GM18502 (cell line): ENCODE measurements at regions not wholly inside any gene's neighbourhood (a gene's known extent, or its start where the extent isn't known, plus 50 kb on each side); places are given as distances from the start of the nearest gene placed in this dataset.

ENCODE experiments used
- ATAC-seq: cut with Tn5 transposase; IDR thresholded peaks from one replicate; pipeline ENCODE4 v1.9.1; 2021; ENCODE audit warnings: mild to moderate bottlenecking; ENCODE audit not compliant: unreplicated experiment, poor library complexity

- ATAC-seq: no peak
Observed at GRCh38 chr11:32161293-32161692, 70.4 kb downstream of the RCN1 start.

GRCh38 chr11:32162351-32162750 lies 71.5 kb downstream of the RCN1 start:
- ATAC-seq: no peak

GRCh38 chr11:32162906-32163305 lies 72.0 kb downstream of the RCN1 start:
- ATAC-seq: no peak

- no peak for ATAC-seq
Observed at GRCh38 chr11:32163557-32163956, 72.7 kb downstream of the RCN1 start.

- ATAC-seq: no peak
Observed at GRCh38 chr11:32164836-32165235, 74.0 kb downstream of the RCN1 start.

GRCh38 chr11:32168924-32169323 lies 78.0 kb downstream of the RCN1 start:
- ATAC-seq: no peak

- ATAC-seq: no peak
Observed at GRCh38 chr11:32171445-32171844, 80.6 kb downstream of the RCN1 start.

GRCh38 chr11:32172041-32172847 lies 81.4 kb downstream of the RCN1 start:
- ATAC-seq: no peak

GRCh38 chr11:32172848-32173834 lies 82.3 kb downstream of the RCN1 start:
- ATAC-seq: peak; percentile 59

GRCh38 chr11:32173977-32174376 lies 83.1 kb downstream of the RCN1 start:
- ATAC-seq: no peak

GRCh38 chr11:32176223-32176934 lies 85.5 kb downstream of the RCN1 start:
- ATAC-seq: peak; percentile 80

- ATAC-seq: no peak
Observed at GRCh38 chr11:32178692-32179091, 87.8 kb downstream of the RCN1 start.

GRCh38 chr11:32183512-32183911 lies 92.6 kb downstream of the RCN1 start:
- ATAC-seq: no peak

- ATAC-seq: peak; percentile 25
Observed at GRCh38 chr11:32184041-32184722, 93.3 kb downstream of the RCN1 start.

- ATAC-seq: peak; percentile 77
Observed at GRCh38 chr11:32184723-32185376, 94.0 kb downstream of the RCN1 start.

- ATAC-seq: no peak
Observed at GRCh38 chr11:32186118-32186517, 95.2 kb downstream of the RCN1 start.

GRCh38 chr11:32187111-32187510 lies 96.2 kb downstream of the RCN1 start:
- no peak for ATAC-seq

GRCh38 chr11:32188785-32189184 lies 97.9 kb downstream of the RCN1 start:
- no peak for ATAC-seq

- ATAC-seq: no peak
Observed at GRCh38 chr11:32196137-32196536, 105.3 kb downstream of the RCN1 start.
